ENCODE measurements at regions not wholly inside any gene's neighbourhood (a gene's known extent, or its start where the extent isn't known, plus 50 kb on each side); places are given as distances from the start of the nearest gene placed in this dataset.
"Not testable (repeated sequence)": the region's sequence is repeated elsewhere in the genome, so short reads cannot be mapped to it uniquely, and the experiment has no call there.

- peak in 1 of 2 donors; percentile 58 for DNase-seq (ENCODE audit: low read depth in 1 of 2, low spot score in 1 of 2)
- H3K9me3 ChIP-seq (ENCODE audit: low read depth) = no peaks in the 10 kb centered on the region
- no peak overlapping the region for H3K4me3 ChIP-seq
- H3K4me1 ChIP-seq (ENCODE audit: low read depth) = no peaks in the 10 kb centered on the region
- H3K27ac ChIP-seq = no peak overlapping the region
- TF ChIP-seq CTCF (IDR thresholded peaks at IDR 0.05; ENCODE audit: low read depth, low read length) = no peak
- no peaks in the 10 kb centered on the region for H3K27me3 ChIP-seq
- H3K36me3 ChIP-seq = no peaks in the 10 kb centered on the region
These were observed 807.1 kb upstream of the AMELY start for GRCh38 chrY:7718626-7719025.

DNA sequence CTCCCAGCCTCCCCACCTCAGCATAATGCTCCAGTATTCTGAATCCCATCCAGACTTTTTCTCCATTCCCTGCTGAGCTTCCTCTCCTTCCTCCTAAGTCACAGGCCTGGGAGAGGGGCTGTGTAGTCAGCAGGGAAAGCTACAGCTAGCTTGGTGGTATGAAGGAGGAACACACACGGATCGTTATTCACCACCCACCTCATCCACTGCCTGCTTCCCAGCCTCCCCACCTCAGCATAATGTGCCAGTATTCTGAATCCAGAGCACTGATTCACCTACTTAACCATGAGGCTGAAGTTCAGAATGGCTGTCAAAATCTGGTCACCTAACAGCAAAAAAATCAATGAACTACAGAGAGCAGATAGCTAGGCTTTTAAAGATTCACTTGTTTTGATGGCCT lies 806.6 kb upstream of the AMELY start:
- Histone ChIP-seq H3K4me1 (ENCODE audit: low read depth) (no peaks in the 10 kb centered on the region), H3K4me3 (no peak overlapping the region), H3K27ac (no peak overlapping the region), H3K9me3 (ENCODE audit: low read depth) (no peaks in the 10 kb centered on the region), H3K27me3 (no peaks in the 10 kb centered on the region), H3K36me3 (no peaks in the 10 kb centered on the region)
- no peak for DNase-seq (ENCODE audit: low read depth in 1 of 2, low spot score in 1 of 2)
- no peak for TF ChIP-seq CTCF (IDR thresholded peaks at IDR 0.05; ENCODE audit: low read depth, low read length)

DNA sequence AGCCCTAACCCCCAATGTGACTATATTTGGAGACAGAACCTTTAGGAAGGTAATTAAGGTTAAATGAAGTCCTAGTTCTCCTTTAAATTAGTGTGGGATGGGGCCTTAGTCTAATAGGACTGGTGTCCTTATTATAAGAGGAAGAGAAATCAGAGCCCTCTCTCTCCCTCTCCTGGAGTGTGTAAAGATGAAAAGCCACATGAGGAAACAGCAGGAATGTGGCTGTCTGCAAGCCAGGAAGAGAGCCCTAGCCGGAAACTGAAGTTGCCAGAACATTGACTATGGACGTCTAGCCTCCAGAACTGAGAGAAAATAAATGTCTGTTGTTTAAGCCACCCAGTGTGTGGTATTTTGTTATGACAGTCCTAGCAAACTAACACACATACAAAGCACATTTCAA lies 802.9 kb upstream of the AMELY start:
- H3K27me3 ChIP-seq = no peaks in the 10 kb centered on the region
- no peak overlapping the region for H3K4me3 ChIP-seq
- TF ChIP-seq CTCF (IDR thresholded peaks at IDR 0.05; ENCODE audit: low read depth, low read length) = peak; percentile 13
- DNase-seq (ENCODE audit: low read depth in 1 of 2, low spot score in 1 of 2) = peak in 1 of 2 donors; percentile 78
- no peak overlapping the region for H3K27ac ChIP-seq
- H3K9me3 ChIP-seq (ENCODE audit: low read depth) = no peaks in the 10 kb centered on the region
- H3K36me3 ChIP-seq = no peaks in the 10 kb centered on the region
- no peaks in the 10 kb centered on the region for H3K4me1 ChIP-seq (ENCODE audit: low read depth)

- not testable (repeated sequence) for H3K4me3 ChIP-seq; H3K4me1 ChIP-seq (ENCODE audit: low read depth); H3K36me3 ChIP-seq; DNase-seq (ENCODE audit: low read depth in 1 of 2, low spot score in 1 of 2); H3K27me3 ChIP-seq; H3K27ac ChIP-seq; H3K9me3 ChIP-seq (ENCODE audit: low read depth)
These were observed 802.2 kb upstream of the AMELY start for GRCh38 chrY:7713738-7714137.

- Histone ChIP-seq H3K9me3 (ENCODE audit: low read depth) (no peaks in the 10 kb centered on the region), H3K36me3 (no peaks in the 10 kb centered on the region), H3K27ac (no peak overlapping the region), H3K4me3 (no peak overlapping the region), H3K4me1 (ENCODE audit: low read depth) (no peaks in the 10 kb centered on the region), H3K27me3 (no peaks in the 10 kb centered on the region)
- DNase-seq (ENCODE audit: low read depth in 1 of 2, low spot score in 1 of 2) = peak in 1 of 2 donors; percentile 58
- TF ChIP-seq CTCF (IDR thresholded peaks at IDR 0.05; ENCODE audit: low read depth, low read length) = no peak
These were observed 800.7 kb upstream of the AMELY start for GRCh38 chrY:7712289-7712688.

- Histone ChIP-seq H3K9me3 (ENCODE audit: low read depth) (no peaks in the 10 kb centered on the region), H3K36me3 (no peaks in the 10 kb centered on the region), H3K4me3 (no peak overlapping the region), H3K4me1 (ENCODE audit: low read depth) (no peaks in the 10 kb centered on the region), H3K27ac (no peak overlapping the region), H3K27me3 (no peaks in the 10 kb centered on the region)
- TF ChIP-seq CTCF (IDR thresholded peaks at IDR 0.05; ENCODE audit: low read depth, low read length) = no peak
- peak in 1 of 2 donors; percentile 18 for DNase-seq (ENCODE audit: low read depth in 1 of 2, low spot score in 1 of 2)
These were observed 792.1 kb upstream of the AMELY start for GRCh38 chrY:7703578-7704140.

Measured in cardiac muscle cell (in vitro differentiated cells and primary cell).